ENCODE measurements at regions not wholly inside any gene's neighbourhood (a gene's known extent, or its start where the extent isn't known, plus 50 kb on each side); places are given as distances from the start of the nearest gene placed in this dataset.

- H3K9me3 ChIP-seq: no peaks in the 10 kb centered on the region
- no peak for DNase-seq (ENCODE audit: extremely low spot score in 2 of 2)
- peaks cover 8% of the 10 kb centered on the region for H3K4me1 ChIP-seq
- no peaks in the 10 kb centered on the region for H3K27me3 ChIP-seq
- intact Hi-C loops (cut with DNase I): no loop called here
- H3K36me3 ChIP-seq: no peaks in the 10 kb centered on the region
- H3K27ac ChIP-seq: no peak overlapping the region
- TF ChIP-seq POLR2AphosphoS5 (IDR thresholded peaks at IDR 0.05; ENCODE audit: insufficient read depth in 1 of 2, low read depth in 1 of 2) (no peak), POLR2A (IDR thresholded peaks at IDR 0.05) (no peak)
- TF ChIP-seq, protein P1, sequence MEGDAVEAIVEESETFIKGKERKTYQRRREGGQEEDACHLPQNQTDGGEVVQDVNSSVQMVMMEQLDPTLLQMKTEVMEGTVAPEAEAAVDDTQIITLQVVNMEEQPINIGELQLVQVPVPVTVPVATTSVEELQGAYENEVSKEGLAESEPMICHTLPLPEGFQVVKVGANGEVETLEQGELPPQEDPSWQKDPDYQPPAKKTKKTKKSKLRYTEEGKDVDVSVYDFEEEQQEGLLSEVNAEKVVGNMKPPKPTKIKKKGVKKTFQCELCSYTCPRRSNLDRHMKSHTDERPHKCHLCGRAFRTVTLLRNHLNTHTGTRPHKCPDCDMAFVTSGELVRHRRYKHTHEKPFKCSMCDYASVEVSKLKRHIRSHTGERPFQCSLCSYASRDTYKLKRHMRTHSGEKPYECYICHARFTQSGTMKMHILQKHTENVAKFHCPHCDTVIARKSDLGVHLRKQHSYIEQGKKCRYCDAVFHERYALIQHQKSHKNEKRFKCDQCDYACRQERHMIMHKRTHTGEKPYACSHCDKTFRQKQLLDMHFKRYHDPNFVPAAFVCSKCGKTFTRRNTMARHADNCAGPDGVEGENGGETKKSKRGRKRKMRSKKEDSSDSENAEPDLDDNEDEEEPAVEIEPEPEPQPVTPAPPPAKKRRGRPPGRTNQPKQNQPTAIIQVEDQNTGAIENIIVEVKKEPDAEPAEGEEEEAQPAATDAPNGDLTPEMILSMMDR (IDR thresholded peaks at IDR 0.05): no peak
- H3K4me3 ChIP-seq: no peak overlapping the region
Measured at GRCh38 chr1:239811211-239811885, 280.3 kb upstream of the FMN2 start.

- H3K4me3 ChIP-seq: no peak overlapping the region
- H3K27me3 ChIP-seq: no peaks in the 10 kb centered on the region
- H3K9me3 ChIP-seq: no peaks in the 10 kb centered on the region
- H3K27ac ChIP-seq: no peak overlapping the region
- TF ChIP-seq POLR2AphosphoS5 (IDR thresholded peaks at IDR 0.05; ENCODE audit: insufficient read depth in 1 of 2, low read depth in 1 of 2) (no peak), POLR2A (IDR thresholded peaks at IDR 0.05) (no peak)
- TF ChIP-seq, protein P1 (IDR thresholded peaks at IDR 0.05): no peak
- H3K36me3 ChIP-seq: no peaks in the 10 kb centered on the region
- intact Hi-C loops (cut with DNase I): no loop called here
- peaks cover 8% of the 10 kb centered on the region for H3K4me1 ChIP-seq
- DNase-seq (ENCODE audit: extremely low spot score in 2 of 2): no peak
Measured at GRCh38 chr1:239812580-239812979, 279.1 kb upstream of the FMN2 start.

GRCh38 chr1:239814306-239814881, 277.3 kb upstream of the FMN2 start:
- Histone ChIP-seq H3K36me3 (no peaks in the 10 kb centered on the region), H3K4me1 (peaks cover 8% of the 10 kb centered on the region), H3K4me3 (no peak overlapping the region), H3K9me3 (no peaks in the 10 kb centered on the region), H3K27ac (peak overlapping the region; percentile 40), H3K27me3 (no peaks in the 10 kb centered on the region)
- TF ChIP-seq POLR2AphosphoS5 (IDR thresholded peaks at IDR 0.05; ENCODE audit: insufficient read depth in 1 of 2, low read depth in 1 of 2): peak in 1 of 2 donors; percentile 38
- TF ChIP-seq, protein P1 (IDR thresholded peaks at IDR 0.05): no peak
- no peak for TF ChIP-seq POLR2A (IDR thresholded peaks at IDR 0.05)
- DNase-seq (ENCODE audit: extremely low spot score in 2 of 2): no peak
- intact Hi-C loops (cut with DNase I): no loop called here

DNA sequence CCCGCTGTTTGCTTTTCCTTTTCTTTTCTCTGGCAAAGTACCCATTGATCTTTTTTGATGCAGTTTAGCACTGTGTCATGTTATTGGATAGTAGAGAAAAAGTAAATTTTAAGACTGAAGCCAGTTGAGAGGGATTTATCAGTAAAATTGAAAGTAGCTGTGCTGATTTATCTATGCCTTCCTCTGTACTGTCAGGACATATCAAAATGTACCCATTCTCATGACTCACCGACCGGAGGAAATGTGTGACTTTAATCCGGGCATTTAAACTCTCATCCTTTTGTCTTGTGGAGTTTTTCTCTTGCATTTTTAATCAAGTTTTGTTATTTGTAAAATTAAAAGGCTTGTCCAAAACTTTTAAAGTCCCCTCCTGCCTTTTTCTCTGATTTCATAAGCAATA, 276.6 kb upstream of the FMN2 start:
- Histone ChIP-seq H3K27me3 (no peaks in the 10 kb centered on the region), H3K4me3 (no peak overlapping the region), H3K9me3 (no peaks in the 10 kb centered on the region), H3K4me1 (peaks cover 8% of the 10 kb centered on the region), H3K27ac (peak overlapping the region; percentile 40), H3K36me3 (no peaks in the 10 kb centered on the region)
- intact Hi-C loops (cut with DNase I): no loop called here
- TF ChIP-seq POLR2A (IDR thresholded peaks at IDR 0.05): no peak
- TF ChIP-seq, protein P1 (IDR thresholded peaks at IDR 0.05): no peak
- no peak for TF ChIP-seq POLR2AphosphoS5 (IDR thresholded peaks at IDR 0.05; ENCODE audit: insufficient read depth in 1 of 2, low read depth in 1 of 2)
- no peak for DNase-seq (ENCODE audit: extremely low spot score in 2 of 2)

Measured in vagina (tissue), 2 donors.